ENCODE measurements at regions not wholly inside any gene's neighbourhood (a gene's known extent, or its start where the extent isn't known, plus 50 kb on each side); places are given as distances from the start of the nearest gene placed in this dataset.

- H3K4me1 ChIP-seq (ENCODE audit: control insufficient read depth in 1 of 2, insufficient read depth in 2 of 2, low read length in 2 of 2): no peaks in the 10 kb centered on the region
- ChIA-PET RAD21 (ENCODE audit: low non-redundant PET in 1 of 2, low total read pairs in 2 of 2, uncharacterized antibody in 2 of 2, unreplicated experiment in 2 of 2) (no interaction called here), CTCF (no interaction called here), POLR2A (no interaction called here)
- H3K4me3 ChIP-seq (replicated peaks in 1 of 2; ENCODE audit: low read depth in 1 of 2, low read length in 2 of 2): no peak overlapping the region
- H3K9me2 ChIP-seq (ENCODE audit: insufficient read depth): no peaks in the 10 kb centered on the region
- H3K79me2 ChIP-seq (ENCODE audit: insufficient read depth, low read length): no peaks in the 10 kb centered on the region
- peaks cover 4% of the 10 kb centered on the region; the same call in 1 of the 2 replicates for H3K27me3 ChIP-seq (ENCODE audit: insufficient read depth, low read length)
- DNase-seq (ENCODE audit: low read depth, low spot score) (no peak), ATAC-seq (no peak)
- H3K27ac ChIP-seq (ENCODE audit: low read depth, low read length): no peak overlapping the region
- H4K20me1 ChIP-seq (ENCODE audit: insufficient read depth): no peaks in the 10 kb centered on the region
- H3K4me2 ChIP-seq (ENCODE audit: low read length): no peak overlapping the region
- no peaks in the 10 kb centered on the region for H3K9me3 ChIP-seq (ENCODE audit: control insufficient read depth in 1 of 2, insufficient read depth in 1 of 2, low read depth in 1 of 2, low read length in 2 of 2)
- BruUV-seq (replicated peaks): no TSS peak
- no peak overlapping the region for H2AFZ ChIP-seq (ENCODE audit: low read depth, low read length, poor library complexity, severe bottlenecking)
- intact Hi-C loops (cut with micrococcal nuclease): no loop called here
- H3K36me3 ChIP-seq (ENCODE audit: control insufficient read depth in 1 of 2, insufficient read depth in 2 of 2, low read length in 2 of 2): no peaks in the 10 kb centered on the region
- TF ChIP-seq EZH2 (IDR thresholded peaks at IDR 0.05) (no peak), MAX (IDR thresholded peaks at IDR 0.05) (no peak), CEBPB (IDR thresholded peaks at IDR 0.05; ENCODE audit: low read depth) (no peak), JUND (IDR thresholded peaks at IDR 0.05) (no peak), FOSL1 (IDR thresholded peaks at IDR 0.05; ENCODE audit: low read depth) (no peak), ZBTB33 (IDR thresholded peaks at IDR 0.05; ENCODE audit: extremely low read depth, insufficient replicate concordance, low read length) (no peak), TCF7L2 (IDR thresholded peaks at IDR 0.05; ENCODE audit: borderline replicate concordance, extremely low read depth, insufficient read depth, insufficient read length) (no peak), SRF (IDR thresholded peaks at IDR 0.05; ENCODE audit: low read depth) (no peak), SP1 (IDR thresholded peaks at IDR 0.05; ENCODE audit: low read depth) (no peak), CBX3 (IDR thresholded peaks at IDR 0.05; ENCODE audit: low read depth) (no peak), ZNF274 (IDR thresholded peaks at IDR 0.05; ENCODE audit: low read depth, low read length) (no peak), EZH2phosphoT487 (IDR thresholded peaks at IDR 0.05; ENCODE audit: borderline replicate concordance) (no peak), ZFX (IDR thresholded peaks at IDR 0.05) (no peak), REST (IDR thresholded peaks at IDR 0.05; ENCODE audit: low read depth) (no peak), SIN3A (IDR thresholded peaks at IDR 0.05; ENCODE audit: low read depth) (no peak), CTCF (IDR thresholded peaks at IDR 0.05 in 2 of 3, conservative IDR thresholded peaks at IDR 0.05 in 1 of 3; ENCODE audit: borderline replicate concordance in 1 of 3, insufficient read depth in 1 of 3, low read depth in 2 of 3, low read length in 2 of 3) (no peak), POLR2AphosphoS5 (IDR thresholded peaks at IDR 0.05; ENCODE audit: low read depth, low read length) (no peak)
- no peak overlapping the region for H3K9ac ChIP-seq (ENCODE audit: low read length)
Observed at GRCh38 chr22:23471698-23472097, 108.4 kb downstream of the IGLL1 start.
